GM06990 (cell line): ENCODE measurements at regions not wholly inside any gene's neighbourhood (a gene's known extent, or its start where the extent isn't known, plus 50 kb on each side); places are given as distances from the start of the nearest gene placed in this dataset.

Experiments
- DNase-seq: peaks from one replicate; pipeline ENCODE4 v3.0.0-alpha.2; 2011; ENCODE audit not compliant: insufficient read length; ENCODE audit errors: extremely low read depth
- H3K27me3 ChIP-seq: replicated peaks from 2 replicates; pipeline ENCODE4 v1.6.0; 2011; ENCODE audit warnings: low read length; ENCODE audit not compliant: control insufficient read depth, insufficient read depth
- H3K36me3 ChIP-seq: 2 replicates; pipeline ENCODE4 v1.5.1; 2011; ENCODE audit warnings: low read length; ENCODE audit not compliant: control insufficient read depth, insufficient read depth
- H3K4me3 ChIP-seq: replicated peaks from 2 replicates; pipeline ENCODE4 v1.5.1; 2011; ENCODE audit warnings: low read depth, mild to moderate bottlenecking, control low read depth, low read length
- CTCF ChIP-seq: IDR thresholded peaks from 2 replicates; pipeline ENCODE4 v1.5.1; 2011; ENCODE audit warnings: low read length, control low read depth, mild to moderate bottlenecking, inconsistent platforms; ENCODE audit not compliant: insufficient read depth, poor library complexity, severe bottlenecking

GRCh38 chr9:8088477-8088876, 288.9 kb upstream of the DMAC1 start:
- H3K36me3 ChIP-seq: no peaks in the 10 kb centered on the region
- H3K27me3 ChIP-seq: no peaks in the 10 kb centered on the region
- TF ChIP-seq CTCF: no peak
- H3K4me3 ChIP-seq: no peak overlapping the region
- DNase-seq: no peak

GRCh38 chr9:8085986-8086385, 286.4 kb upstream of the DMAC1 start:
- Histone ChIP-seq H3K36me3 (no peaks in the 10 kb centered on the region), H3K27me3 (no peaks in the 10 kb centered on the region), H3K4me3 (no peak overlapping the region)
- no peak for DNase-seq
- TF ChIP-seq CTCF: no peak

- Histone ChIP-seq H3K4me3 (no peak overlapping the region), H3K36me3 (no peaks in the 10 kb centered on the region), H3K27me3 (no peaks in the 10 kb centered on the region)
- TF ChIP-seq CTCF: no peak
- no peak for DNase-seq
Measured at GRCh38 chr9:8078641-8079140, 279.1 kb upstream of the DMAC1 start.

GRCh38 chr9:8074713-8075286, 275.2 kb upstream of the DMAC1 start:
- no peaks in the 10 kb centered on the region for H3K27me3 ChIP-seq
- no peak for TF ChIP-seq CTCF
- H3K4me3 ChIP-seq: no peak overlapping the region
- DNase-seq: no peak
- no peaks in the 10 kb centered on the region for H3K36me3 ChIP-seq

- no peaks in the 10 kb centered on the region for H3K27me3 ChIP-seq
- H3K36me3 ChIP-seq: no peaks in the 10 kb centered on the region
- TF ChIP-seq CTCF: no peak
- no peak for DNase-seq
- H3K4me3 ChIP-seq: no peak overlapping the region
Measured at GRCh38 chr9:8071445-8071798, 271.8 kb upstream of the DMAC1 start.
